OCI-LY7 (cell line): ENCODE measurements at regions not wholly inside any gene's neighbourhood (a gene's known extent, or its start where the extent isn't known, plus 50 kb on each side); places are given as distances from the start of the nearest gene placed in this dataset.

Experiments
- BruUV-seq: library from RNA; stranded (reverse); fragments of 400-500 nt; replicated peaks from 2 replicates; lab custom pipeline; 2021; lab: Mats Ljungman, UMichigan
- CTCF ChIA-PET: fragments of 300-600 bp; sonication (Branson Sonifier 250); formaldehyde crosslinking; loops from one replicate; lab custom pipeline; 2022; ENCODE audit warnings: antibody characterized with exemption; ENCODE audit not compliant: unreplicated experiment; lab: Charles Lee
- POLR2A ChIA-PET: fragments of 300-600 bp; sonication (Branson Sonifier 250); formaldehyde crosslinking; loops from one replicate; lab custom pipeline; 2022; ENCODE audit warnings: antibody characterized with exemption; lab: Charles Lee
- DNase-seq: peaks from one replicate; pipeline ENCODE4 v3.0.0-alpha.2; 2015; ENCODE audit warnings: low spot score
- H2AFZ ChIP-seq: fragments of 200-600 bp; sonication (generic), shearing (Covaris generic); 2 replicates; pipeline ENCODE4 v1.6.1; 2014; ENCODE audit warnings: mild to moderate bottlenecking, antibody characterized with exemption, low read length, moderate library complexity
- H3K27ac ChIP-seq: fragments of 200-600 bp; sonication (generic); 2 replicates; pipeline ENCODE4 v1.5.1; 2014; ENCODE audit warnings: mixed run types, low read depth, mild to moderate bottlenecking, moderate library complexity, low read length, inconsistent platforms; ENCODE audit not compliant: poor library complexity, severe bottlenecking
- H3K36me3 ChIP-seq: fragments of 200-600 bp; sonication (generic); 2 replicates; pipeline ENCODE4 v1.6.1; 2014; ENCODE audit warnings: mild to moderate bottlenecking, antibody characterized with exemption, low read length, moderate library complexity, mixed read lengths; ENCODE audit not compliant: insufficient read depth
- H3K4me1 ChIP-seq: fragments of 200-600 bp; sonication (generic); 2 replicates; pipeline ENCODE4 v1.5.1; 2014; ENCODE audit warnings: mild to moderate bottlenecking, low read length; ENCODE audit not compliant: insufficient read depth, poor library complexity, severe bottlenecking
- H3K4me2 ChIP-seq: fragments of 200-600 bp; sonication (generic); 2 replicates; pipeline ENCODE4 v1.6.1; 2014; ENCODE audit warnings: mild to moderate bottlenecking, low read length
- H3K4me3 ChIP-seq: fragments of 200-600 bp; sonication (generic); 2 replicates; pipeline ENCODE4 v1.5.1; 2014; ENCODE audit warnings: mild to moderate bottlenecking, low read depth, low read length; ENCODE audit not compliant: poor library complexity, severe bottlenecking
- H3K79me2 ChIP-seq: fragments of 200-600 bp; sonication (generic); 2 replicates; pipeline ENCODE4 v1.6.1; 2016; ENCODE audit warnings: low read depth, mild to moderate bottlenecking, low read length, moderate library complexity, mixed read lengths; ENCODE audit not compliant: insufficient read depth
- H3K9me2 ChIP-seq: fragments of 200-600 bp; sonication (generic); 2 replicates; pipeline ENCODE4 v1.6.1; 2016; ENCODE audit warnings: mild to moderate bottlenecking, low read length, mixed read lengths; ENCODE audit not compliant: insufficient read depth
- H3K9me3 ChIP-seq: fragments of 200-600 bp; sonication (generic); 2 replicates; pipeline ENCODE4 v1.6.1; 2014; ENCODE audit warnings: mild to moderate bottlenecking, mixed run types, low read length, mixed read lengths
- H4K20me1 ChIP-seq: fragments of 200-600 bp; sonication (generic); 2 replicates; pipeline ENCODE4 v1.6.1; 2014; ENCODE audit warnings: mild to moderate bottlenecking, antibody characterized with exemption, low read length, moderate library complexity, mixed read lengths; ENCODE audit not compliant: insufficient read depth
- EZH2phosphoT487 ChIP-seq: fragments of 200-600 bp; sonication (generic); IDR thresholded peaks from 2 replicates; pipeline ENCODE4 v1.6.1; 2018; ENCODE audit warnings: low read depth, borderline replicate concordance, mild to moderate bottlenecking, mixed run types, antibody characterized with exemption, low read length, moderate library complexity, mixed read lengths
- intact Hi-C: fragments of 100-400 bp; cut with micrococcal nuclease; formaldehyde crosslinking; loops from one replicate; pipeline ENCODE4 v1.10.0; 2022; ENCODE audit not compliant: unreplicated experiment
- TF ChIP-seq, protein P1 (sequence below): fragments of 200-600 bp; sonication (generic); conservative IDR thresholded peaks from 2 replicates; pipeline ENCODE4 v1.5.1; 2014; ENCODE audit warnings: mild to moderate bottlenecking, antibody characterized with exemption, low read length, moderate library complexity, mixed read lengths

- ChIA-PET POLR2A (no interaction called here), CTCF (no interaction called here)
- no TSS peak for BruUV-seq
- no peak overlapping the region for H2AFZ ChIP-seq
- H4K20me1 ChIP-seq: no peaks in the 10 kb centered on the region
- H3K9me2 ChIP-seq: no peaks in the 10 kb centered on the region
- no peaks in the 10 kb centered on the region for H3K36me3 ChIP-seq
- intact Hi-C loops: no loop called here
- no peaks in the 10 kb centered on the region for H3K9me3 ChIP-seq
- H3K4me2 ChIP-seq: no peak overlapping the region
- no peak overlapping the region for H3K27ac ChIP-seq
- peaks cover 11% of the 10 kb centered on the region for H3K4me1 ChIP-seq
- no peak overlapping the region for H3K4me3 ChIP-seq
- TF ChIP-seq, protein P1, sequence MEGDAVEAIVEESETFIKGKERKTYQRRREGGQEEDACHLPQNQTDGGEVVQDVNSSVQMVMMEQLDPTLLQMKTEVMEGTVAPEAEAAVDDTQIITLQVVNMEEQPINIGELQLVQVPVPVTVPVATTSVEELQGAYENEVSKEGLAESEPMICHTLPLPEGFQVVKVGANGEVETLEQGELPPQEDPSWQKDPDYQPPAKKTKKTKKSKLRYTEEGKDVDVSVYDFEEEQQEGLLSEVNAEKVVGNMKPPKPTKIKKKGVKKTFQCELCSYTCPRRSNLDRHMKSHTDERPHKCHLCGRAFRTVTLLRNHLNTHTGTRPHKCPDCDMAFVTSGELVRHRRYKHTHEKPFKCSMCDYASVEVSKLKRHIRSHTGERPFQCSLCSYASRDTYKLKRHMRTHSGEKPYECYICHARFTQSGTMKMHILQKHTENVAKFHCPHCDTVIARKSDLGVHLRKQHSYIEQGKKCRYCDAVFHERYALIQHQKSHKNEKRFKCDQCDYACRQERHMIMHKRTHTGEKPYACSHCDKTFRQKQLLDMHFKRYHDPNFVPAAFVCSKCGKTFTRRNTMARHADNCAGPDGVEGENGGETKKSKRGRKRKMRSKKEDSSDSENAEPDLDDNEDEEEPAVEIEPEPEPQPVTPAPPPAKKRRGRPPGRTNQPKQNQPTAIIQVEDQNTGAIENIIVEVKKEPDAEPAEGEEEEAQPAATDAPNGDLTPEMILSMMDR: peak; percentile 30
- no peak for TF ChIP-seq EZH2phosphoT487
- no peaks in the 10 kb centered on the region for H3K79me2 ChIP-seq
- DNase-seq: no peak
Measured at GRCh38 chr12:41936333-41936732, 208.3 kb downstream of the GXYLT1 start.

- Histone ChIP-seq H3K9me2 (no peaks in the 10 kb centered on the region), H3K79me2 (no peaks in the 10 kb centered on the region), H3K27ac (no peak overlapping the region), H3K4me2 (no peak overlapping the region), H2AFZ (no peak overlapping the region), H4K20me1 (no peaks in the 10 kb centered on the region), H3K4me1 (peaks cover 11% of the 10 kb centered on the region), H3K36me3 (no peaks in the 10 kb centered on the region), H3K9me3 (no peaks in the 10 kb centered on the region), H3K4me3 (no peak overlapping the region)
- no peak for DNase-seq
- POLR2A ChIA-PET: interaction anchor here (1.2 kb wide), 1 partner anchor 84 kb away, joined by 3 read pairs; no protein-coding TSS in a partner anchor
- intact Hi-C loops: no loop called here
- CTCF ChIA-PET: no interaction called here
- TF ChIP-seq EZH2phosphoT487: no peak
- TF ChIP-seq, protein P1: no peak
- no TSS peak for BruUV-seq
Measured at GRCh38 chr12:41935911-41936310, 208.8 kb downstream of the GXYLT1 start.

- ChIA-PET CTCF (no interaction called here), POLR2A (interaction anchor here (0.7 kb wide), 2 partner anchors 35 to 1533 kb away, joined by 3 to 8 read pairs; no protein-coding TSS in a partner anchor)
- Histone ChIP-seq H3K79me2 (no peaks in the 10 kb centered on the region), H3K9me2 (no peaks in the 10 kb centered on the region), H3K4me1 (peaks cover 11% of the 10 kb centered on the region), H3K36me3 (no peaks in the 10 kb centered on the region), H4K20me1 (no peaks in the 10 kb centered on the region), H3K9me3 (no peaks in the 10 kb centered on the region), H2AFZ (peak overlapping the region; percentile 97), H3K4me3 (peak overlapping the region; percentile 59), H3K4me2 (peak overlapping the region; percentile 62), H3K27ac (no peak overlapping the region)
- BruUV-seq: no TSS peak
- TF ChIP-seq, protein P1: peak; percentile 40; the same call in 1 of the 2 replicates
- no peak for TF ChIP-seq EZH2phosphoT487
- intact Hi-C loops: loop anchor here (5.0 kb wide), 1 partner anchor 85 kb away; no protein-coding TSS in a partner anchor
- DNase-seq: peak; percentile 72
Measured at GRCh38 chr12:41932470-41932991, 212.1 kb downstream of the GXYLT1 start.
